DOHH2 (cell line): ENCODE measurements at regions not wholly inside any gene's neighbourhood (a gene's known extent, or its start where the extent isn't known, plus 50 kb on each side); places are given as distances from the start of the nearest gene placed in this dataset.

ENCODE experiments used
- EZH2phosphoT487 ChIP-seq: fragments of 200-600 bp; sonication (generic); IDR thresholded peaks from 2 replicates; pipeline ENCODE4 v1.6.1; 2017; ENCODE audit warnings: borderline replicate concordance, mild to moderate bottlenecking, antibody characterized with exemption, low read length, moderate library complexity, mixed read lengths
- TF ChIP-seq, protein P1 (sequence below): fragments of 200-600 bp; sonication (generic); IDR thresholded peaks from one replicate; pipeline ENCODE4 v1.5.1; 2014; ENCODE audit warnings: antibody characterized with exemption, mild to moderate bottlenecking, low read depth, low read length; ENCODE audit not compliant: poor library complexity, severe bottlenecking

DNA sequence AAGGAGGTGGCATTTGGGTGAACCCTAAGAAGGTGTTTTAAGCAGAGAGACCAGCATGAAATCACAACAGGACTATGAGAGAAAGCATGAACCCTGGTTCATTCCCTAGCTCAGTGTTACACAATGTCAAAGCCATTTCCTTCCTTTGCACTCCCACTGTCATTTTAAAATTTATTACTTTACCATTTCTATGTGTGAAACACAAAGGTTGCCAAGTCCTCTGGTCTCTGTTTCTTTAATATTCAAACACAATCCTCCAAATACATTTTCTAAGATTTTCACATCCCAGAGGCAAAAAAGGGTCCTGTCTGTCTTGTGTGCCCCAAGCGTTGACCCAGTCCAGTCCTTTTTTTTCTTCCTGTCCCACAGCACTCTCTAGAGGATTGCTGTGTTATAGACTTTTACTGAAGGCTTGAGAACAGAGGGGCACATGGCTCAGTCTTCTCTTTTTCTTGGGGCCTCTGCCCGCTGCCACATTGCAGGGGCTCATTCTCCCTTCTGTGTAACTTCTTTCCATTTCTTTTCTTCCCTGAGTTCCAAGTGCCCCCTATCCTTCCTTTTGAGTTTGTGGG is 78.6 kb upstream of the SLC28A3 start:
- TF ChIP-seq, protein P1, sequence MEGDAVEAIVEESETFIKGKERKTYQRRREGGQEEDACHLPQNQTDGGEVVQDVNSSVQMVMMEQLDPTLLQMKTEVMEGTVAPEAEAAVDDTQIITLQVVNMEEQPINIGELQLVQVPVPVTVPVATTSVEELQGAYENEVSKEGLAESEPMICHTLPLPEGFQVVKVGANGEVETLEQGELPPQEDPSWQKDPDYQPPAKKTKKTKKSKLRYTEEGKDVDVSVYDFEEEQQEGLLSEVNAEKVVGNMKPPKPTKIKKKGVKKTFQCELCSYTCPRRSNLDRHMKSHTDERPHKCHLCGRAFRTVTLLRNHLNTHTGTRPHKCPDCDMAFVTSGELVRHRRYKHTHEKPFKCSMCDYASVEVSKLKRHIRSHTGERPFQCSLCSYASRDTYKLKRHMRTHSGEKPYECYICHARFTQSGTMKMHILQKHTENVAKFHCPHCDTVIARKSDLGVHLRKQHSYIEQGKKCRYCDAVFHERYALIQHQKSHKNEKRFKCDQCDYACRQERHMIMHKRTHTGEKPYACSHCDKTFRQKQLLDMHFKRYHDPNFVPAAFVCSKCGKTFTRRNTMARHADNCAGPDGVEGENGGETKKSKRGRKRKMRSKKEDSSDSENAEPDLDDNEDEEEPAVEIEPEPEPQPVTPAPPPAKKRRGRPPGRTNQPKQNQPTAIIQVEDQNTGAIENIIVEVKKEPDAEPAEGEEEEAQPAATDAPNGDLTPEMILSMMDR = no peak
- TF ChIP-seq EZH2phosphoT487 = no peak
